Stimulated activated CD4-positive, alpha-beta T cell treated with anti-CD3 and anti-CD28 coated beads, Interleukin-1b, Interleukin-23, amount 100 ng/mL, for 1 hour (primary cell): ENCODE measurements at regions not wholly inside any gene's neighbourhood (a gene's known extent, or its start where the extent isn't known, plus 50 kb on each side); places are given as distances from the start of the nearest gene placed in this dataset.
"Not testable (repeated sequence)": the region's sequence is repeated elsewhere in the genome, so short reads cannot be mapped to it uniquely, and the experiment has no call there.

Source experiments
- DNase-seq, 2 donors: peaks; one replicate each; pipeline ENCODE4 v3.0.0-alpha.2; 2020; ENCODE audit warnings: low read depth in 2 of 2

DNA sequence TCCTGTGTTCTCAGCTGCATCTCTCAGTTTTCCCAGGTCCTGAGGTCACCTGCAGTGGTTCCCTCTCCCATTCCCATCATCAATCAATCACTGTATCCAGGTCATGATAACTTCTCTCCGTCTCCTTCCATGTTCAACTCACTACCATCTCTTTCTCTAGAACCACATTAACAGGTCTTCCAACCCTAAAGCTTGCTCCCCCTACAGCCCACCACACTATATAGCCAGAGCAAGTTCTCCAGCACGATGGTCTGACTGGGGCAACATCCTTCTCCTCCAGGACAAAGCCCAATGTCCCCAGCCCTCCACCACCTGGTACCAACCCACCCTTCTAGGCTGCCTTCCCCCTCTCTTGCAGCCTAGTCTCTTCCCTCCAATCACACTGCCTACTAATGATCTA is 241.6 kb downstream of the CDK5RAP2 start:
- no peak for DNase-seq

DNA sequence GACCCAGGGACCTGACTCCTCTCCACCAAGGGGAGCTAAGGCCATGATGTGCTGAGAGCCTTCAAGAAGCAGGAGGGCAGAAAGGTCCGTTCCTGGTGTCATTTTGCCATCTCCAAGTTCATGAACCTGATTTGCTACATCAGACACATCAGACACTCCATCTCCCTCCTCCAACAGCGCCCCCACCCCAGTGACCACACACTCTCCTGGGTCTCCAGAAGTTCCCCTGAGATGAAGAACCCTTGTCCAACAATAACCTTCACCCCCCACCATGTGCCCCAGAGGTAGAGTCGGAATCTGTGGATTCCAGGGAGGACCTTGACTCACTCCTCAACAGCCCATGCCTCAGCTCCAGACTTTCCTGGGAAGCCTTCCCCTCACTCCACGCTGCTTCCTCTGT is 242.8 kb downstream of the CDK5RAP2 start:
- DNase-seq, result no peak

DNA sequence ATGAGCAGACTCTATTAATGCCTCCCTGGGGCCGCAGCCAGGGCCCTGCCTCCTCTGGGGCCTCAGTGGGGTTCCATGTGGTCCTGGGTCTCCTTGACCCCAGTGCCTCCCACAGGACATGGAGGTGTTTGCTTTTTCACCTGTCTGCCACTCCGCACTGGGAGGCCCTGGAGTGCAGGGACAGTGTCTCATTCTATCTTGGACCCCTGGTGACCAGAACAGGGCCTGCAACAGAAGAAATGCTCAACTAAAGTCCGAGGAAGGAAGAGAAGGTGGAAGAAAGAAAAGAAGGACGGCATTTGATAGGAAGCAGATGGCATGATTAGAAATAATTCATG is 243.2 kb downstream of the CDK5RAP2 start:
- DNase-seq, result no peak

DNA sequence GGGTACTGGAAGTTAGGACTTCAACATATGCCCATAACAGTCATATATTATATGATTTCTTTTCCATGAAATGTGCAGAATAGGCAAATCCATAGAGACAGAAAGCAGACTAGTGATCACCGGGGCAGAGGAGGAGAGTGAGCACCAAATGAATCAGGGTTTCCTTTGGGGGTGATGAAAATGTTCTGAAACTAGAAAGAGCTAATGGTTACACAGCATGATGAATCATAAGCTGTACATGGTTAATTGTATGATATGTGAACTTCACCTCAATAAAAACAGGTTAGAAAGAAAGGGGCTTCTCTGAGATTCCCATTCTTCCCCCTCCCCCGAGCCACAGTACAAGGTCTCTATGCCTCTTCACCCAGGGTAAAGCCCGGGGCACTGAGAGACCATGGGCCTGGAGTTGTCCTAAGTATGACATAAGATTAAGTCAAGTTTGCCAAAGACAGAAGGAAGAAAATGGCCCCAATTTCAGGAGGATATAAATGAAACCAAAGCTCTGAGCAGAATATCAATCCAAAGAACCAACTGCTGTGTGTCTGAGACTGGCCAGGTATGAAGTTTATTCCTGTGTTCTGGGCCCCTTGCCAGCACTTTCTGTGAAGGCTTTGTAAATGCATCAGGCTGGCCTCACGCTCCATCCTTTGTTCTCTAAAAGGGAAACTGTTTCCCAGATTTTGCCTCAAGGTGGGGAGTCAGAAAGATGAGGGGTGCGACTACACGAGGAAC is 243.8 kb downstream of the CDK5RAP2 start:
- no peak for DNase-seq

DNA sequence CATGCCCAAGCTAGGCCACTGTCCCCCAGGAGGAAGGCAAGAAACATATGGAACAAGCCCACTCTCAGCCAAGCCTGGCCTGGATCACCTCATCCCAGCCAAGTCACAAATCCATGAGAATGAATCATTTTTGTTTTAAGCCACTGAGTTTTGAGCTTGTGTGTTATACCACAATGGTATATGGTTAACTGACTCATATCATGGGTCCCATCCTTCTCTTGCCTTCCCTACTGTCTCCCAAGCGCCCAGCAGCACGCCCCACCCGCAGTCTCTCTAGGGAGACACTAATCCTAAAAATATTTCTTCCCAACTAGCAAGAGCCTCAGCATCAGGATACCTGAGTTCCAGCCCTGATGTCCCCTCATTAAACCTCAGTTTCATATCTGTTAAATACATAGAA is 248.1 kb downstream of the CDK5RAP2 start:
- DNase-seq, result no peak

DNA sequence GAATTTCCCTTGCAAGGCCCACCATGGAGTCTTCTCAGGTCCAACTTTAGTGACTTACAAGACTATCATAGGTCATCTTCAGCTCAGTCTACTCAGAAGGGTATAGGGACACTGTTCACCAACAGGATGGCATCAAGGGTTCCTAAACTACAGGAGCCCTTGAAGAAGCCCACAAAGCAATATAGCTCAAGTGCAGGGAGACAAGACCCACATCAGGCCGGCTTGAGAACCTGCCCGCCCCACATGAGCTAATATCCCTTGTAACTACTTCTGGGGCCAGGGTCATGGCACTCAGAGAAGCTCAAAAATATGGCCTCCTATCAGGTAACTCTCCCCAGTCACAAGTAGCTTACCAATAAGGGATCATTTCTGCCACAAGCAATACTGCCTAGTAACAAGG is 249.9 kb downstream of the CDK5RAP2 start:
- DNase-seq, result no peak

DNA sequence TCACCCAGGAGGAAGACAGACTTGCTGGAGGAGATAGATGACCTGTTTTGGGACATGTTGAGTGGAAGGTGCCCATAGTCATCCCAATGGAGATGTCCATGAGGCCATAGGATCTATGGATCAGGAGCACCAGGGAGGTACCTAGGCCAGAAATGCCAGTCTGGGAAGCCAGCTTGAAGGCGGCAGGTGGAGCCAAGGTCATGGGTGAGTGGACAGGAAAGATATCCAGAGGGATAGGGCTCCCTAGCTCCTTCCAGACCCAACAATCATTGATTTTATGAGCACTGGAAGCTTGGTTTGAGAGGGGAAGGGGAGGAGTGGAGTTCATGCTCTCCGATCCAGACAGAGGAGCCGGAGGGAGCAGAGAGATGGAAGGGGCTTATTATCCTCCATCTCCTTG is 252.6 kb downstream of the CDK5RAP2 start:
- no peak for DNase-seq

DNA sequence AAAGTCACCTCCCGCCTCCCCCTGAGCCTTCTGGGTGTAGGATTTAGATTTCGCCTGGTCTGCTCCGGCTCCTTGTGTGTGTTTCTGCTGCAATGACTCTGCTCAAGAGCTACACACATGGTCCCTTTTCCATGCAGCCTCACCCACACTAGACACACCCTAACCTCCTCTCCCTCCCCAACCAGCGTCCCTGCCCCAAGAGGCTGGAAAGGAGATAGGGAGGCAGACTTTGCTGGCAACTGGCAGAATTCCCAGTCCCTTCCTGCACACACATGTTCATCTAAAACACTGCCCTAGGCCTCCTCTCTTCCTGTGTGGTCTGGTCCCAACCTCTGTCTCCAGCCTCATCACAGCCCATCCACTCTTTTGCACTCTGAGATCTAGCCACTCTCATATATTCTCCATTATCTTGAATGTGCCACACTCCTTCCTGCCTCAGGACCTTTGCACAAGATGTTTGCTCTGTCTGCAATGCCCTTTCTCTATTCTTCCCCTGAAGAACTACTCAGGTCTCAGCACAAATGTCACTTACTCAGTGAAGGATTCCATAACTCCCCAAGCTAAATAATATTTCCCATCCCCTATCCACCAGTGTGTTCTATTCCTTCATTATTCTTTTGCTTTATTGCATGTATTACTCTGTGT is 253.8 kb downstream of the CDK5RAP2 start:
- DNase-seq, result no peak

DNA sequence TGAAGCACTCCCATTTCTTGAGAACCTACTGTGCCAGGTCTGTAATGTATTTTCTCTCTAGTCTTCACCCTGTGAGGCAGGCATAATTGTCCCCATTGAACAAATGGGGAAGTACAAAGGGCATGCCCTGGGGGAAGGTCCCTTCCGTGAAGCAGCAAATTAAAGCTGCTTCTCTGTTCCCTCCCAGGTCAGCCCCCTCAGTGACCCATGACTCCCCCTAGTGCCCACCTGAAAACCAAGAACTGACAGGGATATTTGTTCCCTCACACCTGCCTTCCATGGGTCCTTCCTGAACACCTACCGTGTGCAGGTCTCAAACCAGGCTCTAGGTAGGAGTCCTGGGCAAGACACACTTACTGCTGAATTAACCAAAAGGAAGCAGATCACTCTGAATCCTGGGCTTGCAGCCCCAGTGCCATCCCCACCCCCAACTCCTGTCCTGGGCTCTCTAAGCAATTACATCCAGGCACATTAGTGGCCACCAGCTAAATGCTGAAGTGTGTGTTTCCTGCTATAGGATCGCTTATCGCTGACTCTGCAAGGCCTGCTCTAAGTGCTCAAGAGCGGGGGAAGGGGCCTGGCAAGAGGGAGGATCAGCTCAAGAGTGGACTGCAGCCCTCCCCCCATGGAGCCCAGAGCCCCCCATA is 254.8 kb downstream of the CDK5RAP2 start:
- no peak for DNase-seq

DNA sequence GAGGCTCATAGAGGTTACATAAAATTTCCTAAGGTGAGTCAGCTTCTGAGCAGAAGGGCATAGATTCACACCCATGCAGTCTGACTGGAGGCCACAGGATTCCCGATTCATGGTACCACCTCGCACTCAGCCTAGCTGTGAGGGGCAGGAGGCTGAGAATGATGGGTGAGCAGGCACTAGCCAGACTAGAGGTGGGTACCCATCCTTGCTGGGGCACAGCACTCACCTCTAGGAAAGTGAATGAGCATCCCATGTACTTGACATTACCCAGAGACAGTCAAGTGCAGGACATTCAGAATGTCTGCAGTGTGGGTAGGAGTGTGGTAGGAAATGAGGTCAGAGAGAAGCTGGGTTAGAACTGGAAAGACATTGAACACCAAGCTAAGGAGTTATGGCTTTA is 255.5 kb downstream of the CDK5RAP2 start:
- no peak for DNase-seq

DNA sequence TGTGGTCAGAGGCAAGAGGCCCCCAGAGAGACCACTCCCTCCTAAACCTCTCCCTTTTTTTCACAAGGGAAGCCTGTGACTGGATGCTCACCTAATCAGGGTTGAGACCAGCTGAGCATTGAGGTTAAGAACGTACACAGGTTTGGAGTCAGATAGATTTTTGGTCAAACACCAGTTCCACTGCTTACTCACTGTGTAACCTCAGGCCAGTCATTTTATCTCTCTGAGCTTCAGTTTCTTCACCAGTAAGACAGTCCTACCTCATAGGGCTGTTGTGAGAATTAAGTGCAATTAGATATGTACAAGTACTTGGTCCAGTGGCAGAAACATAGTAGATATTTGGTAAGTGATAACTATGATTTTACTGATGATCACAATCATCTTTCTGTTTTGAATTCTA is 256.8 kb downstream of the CDK5RAP2 start:
- no peak for DNase-seq

DNA sequence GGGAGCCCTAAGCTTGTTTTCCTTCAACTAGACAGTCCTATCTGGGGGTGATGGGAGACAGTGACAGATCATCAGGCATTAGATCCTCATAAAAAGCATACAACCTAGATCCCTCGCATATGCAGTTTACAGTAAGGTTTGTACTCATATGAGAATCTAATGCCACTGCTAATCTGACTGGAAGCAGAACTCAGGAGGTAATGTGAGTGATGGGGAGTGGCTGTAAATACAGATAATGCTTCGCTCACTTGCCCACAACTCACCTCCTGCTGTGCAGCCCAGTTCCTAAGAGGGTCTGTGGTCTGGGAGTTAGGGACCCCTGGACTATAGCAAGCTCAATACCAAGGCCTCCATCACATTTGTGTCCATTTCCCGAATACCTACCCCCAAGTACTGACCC is 260.5 kb downstream of the CDK5RAP2 start:
- DNase-seq, result no peak

DNA sequence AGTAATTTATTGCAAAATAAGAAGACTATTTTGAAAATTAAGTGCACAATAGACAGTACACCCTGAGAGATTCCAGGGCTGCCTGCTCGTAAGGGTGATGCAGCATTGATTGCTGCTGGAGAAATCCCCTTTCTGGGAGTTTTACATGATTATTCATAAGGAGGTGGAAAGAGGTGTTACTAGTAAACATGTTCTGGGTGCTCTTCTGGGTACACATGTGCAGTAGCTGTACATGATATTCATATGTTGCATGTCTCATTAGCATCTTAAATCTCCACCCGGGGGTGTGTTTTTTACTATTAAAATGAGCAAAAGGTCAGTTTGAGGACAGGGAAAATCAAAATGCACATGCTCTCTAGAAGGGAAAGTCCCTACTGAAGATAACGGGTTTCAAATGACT is 264.8 kb downstream of the CDK5RAP2 start:
- DNase-seq, result no peak

DNA sequence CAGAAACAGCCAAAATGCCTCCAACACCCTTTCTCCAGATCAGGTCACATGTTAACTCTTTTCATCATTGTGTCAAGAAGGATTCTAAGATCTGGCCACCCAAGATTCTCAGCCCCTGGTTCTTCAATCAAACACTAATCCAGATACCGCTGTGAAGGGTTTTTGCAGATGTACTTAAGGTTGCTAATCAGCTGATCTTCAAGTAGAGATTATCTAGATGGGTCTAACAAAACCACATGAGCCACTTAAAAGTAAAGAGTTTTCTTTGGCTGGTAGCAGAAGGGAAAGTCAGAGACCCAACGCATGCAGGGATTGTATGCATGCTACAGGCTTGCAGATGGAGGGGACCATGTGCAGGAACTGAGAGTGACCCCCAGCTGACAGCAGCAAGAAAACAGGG is 267.9 kb downstream of the CDK5RAP2 start:
- no peak for DNase-seq

DNA sequence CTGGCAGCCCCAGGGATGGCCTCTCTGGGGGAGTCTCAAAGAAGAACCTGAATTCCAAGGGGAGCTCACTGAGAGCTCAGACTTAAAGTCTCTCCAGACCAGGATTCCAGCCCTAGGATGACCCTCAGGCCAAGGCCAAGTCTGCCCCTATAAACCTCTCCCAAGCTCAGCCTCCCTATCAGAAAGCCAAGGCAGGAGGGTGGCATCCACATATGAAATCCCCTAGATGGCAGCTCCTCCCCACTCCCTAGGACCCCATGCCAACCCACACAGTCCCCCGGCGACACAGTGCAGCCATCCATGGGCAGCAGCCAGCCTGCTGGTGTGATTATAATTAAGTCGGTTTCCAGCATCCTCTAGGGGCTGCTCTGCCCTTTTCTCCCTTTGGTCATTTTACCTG is 269.9 kb downstream of the CDK5RAP2 start:
- no peak for DNase-seq

DNA sequence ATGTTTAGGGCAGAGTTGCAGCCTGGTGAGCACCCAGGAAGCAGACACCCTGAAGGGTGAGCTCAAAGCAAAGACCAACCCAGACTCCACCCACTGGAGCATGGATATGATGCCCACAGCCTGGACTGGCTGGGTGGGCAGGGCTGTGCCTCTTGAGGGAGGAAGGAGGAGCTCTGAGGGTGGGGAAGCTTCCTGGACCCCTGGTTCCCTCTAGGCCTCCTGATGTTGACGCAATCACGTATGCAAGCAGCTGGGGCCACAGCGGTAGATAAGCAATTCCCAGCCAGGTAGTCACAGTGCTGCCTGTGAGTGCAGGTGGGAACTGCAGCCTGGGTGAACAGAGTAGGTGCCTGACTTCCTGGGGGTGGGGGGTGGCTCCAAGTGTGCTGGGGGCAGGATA is 271.5 kb downstream of the CDK5RAP2 start:
- no peak for DNase-seq

DNA sequence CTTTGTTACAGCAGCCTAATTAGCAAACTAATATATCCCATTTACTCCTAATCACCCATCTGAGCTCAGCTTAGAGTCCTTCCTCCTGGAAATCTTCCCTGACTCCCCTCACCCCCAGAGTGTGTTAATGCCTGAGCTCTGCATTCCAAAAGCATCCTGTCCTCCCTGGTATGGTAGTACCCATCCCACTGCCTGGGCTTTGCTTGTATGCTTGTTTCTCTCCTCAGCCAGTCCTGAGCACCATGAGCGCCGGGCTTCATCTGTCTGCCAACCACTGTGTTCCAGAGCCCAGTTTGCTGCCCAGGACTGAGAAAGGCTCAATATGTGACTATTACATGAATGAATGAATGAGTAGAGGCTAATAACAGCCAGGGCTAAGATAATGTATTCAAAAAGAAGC is 272.4 kb downstream of the CDK5RAP2 start:
- no peak for DNase-seq

DNA sequence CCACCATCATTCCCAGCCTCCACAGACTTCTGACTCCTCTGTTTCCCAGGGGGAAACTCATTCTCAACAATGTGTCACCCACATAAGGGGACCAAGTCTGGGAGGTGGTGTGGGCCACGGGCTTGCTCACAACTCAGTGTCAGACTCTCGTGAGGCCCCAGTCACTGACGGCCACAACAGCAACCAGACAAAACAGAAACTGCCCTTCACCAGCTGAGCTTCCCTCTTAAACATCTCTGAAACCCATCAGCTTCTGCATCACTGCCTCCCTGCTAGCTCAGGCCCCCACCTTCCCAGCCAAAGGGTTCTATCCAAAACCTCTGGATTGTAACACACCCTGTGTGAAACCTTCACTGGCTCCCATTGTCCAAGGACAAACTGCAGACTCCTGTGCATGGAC is 273.4 kb downstream of the CDK5RAP2 start:
- DNase-seq, result no peak

DNA sequence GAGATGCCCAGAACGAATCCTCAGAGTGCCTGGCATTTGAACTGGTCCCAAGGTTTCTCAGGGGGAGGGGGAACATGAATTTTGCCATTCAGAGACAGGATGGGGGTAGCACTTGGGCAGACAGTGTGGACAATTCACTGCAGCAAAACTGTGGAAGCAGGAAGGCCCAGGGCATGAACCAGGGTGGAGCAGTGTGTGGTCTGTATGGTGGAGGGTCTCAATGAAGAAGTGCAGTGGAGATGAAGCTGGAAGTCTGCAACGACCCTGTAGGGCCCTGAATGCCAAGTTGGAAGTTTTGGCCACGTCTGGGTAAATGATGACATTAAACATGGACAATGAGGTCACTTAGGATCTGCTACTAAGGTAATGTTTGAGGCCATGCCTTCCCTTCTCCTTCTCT is 273.9 kb downstream of the CDK5RAP2 start:
- no peak for DNase-seq

DNA sequence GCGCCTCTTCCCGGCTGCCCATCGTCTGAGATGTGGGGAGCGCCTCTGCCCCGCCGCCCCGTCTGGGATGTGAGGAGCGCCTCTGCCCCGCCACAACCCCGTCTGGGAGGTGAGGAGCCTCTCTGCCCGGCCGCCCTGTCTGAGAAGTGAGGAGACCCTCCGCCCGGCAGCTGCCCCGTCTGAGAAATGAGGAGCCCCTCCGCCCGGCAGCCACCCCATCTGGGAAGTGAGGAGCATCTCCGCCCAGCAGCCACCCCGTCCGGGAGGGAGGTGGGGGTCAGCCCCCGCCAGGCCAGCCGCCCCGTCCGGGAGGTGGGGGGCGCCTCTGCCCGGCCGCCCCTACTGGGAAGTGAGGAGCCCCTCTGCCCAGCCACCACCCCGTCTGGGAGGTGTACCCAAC is 275.1 kb downstream of the CDK5RAP2 start:
- DNase-seq, result not testable (repeated sequence)

DNA sequence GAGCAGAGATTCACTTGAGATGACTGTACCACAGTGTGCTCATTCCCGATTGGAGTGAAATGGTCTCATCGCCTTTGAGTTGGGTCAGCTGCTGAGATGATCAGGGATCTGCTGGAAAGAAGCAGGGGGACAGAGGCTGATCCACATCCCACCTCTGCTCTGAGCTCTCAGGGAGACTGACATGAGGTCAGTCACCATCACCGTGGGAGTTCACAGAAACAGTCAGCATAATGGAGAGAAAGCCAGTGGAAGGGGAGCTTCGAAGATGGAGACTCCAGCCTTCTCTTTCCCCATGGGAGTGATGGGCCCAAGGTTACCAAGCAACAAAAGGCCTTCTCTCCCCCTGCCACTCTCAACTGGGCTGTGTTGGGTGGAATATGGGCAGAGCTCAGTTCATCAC is 276.4 kb downstream of the CDK5RAP2 start:
- no peak for DNase-seq

DNA sequence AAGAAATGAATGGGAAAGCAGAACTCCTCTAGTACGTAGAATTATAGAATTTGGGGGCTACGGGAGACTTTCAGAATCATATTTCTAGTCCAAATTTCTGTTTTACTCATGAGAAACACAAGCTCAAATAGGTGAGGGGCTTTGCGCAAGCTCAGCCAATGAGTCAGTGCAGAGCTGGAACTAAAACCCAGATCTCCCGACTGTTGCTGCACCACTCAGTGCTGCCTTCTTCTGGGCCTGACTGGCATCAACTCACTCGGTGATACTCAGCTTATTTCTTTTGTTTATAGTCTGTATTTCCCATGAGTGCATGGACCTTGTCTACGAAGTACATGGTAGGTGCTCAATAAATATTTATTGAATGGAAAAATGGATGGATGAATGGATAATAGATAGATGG is 280.2 kb downstream of the CDK5RAP2 start:
- DNase-seq, result no peak

DNA sequence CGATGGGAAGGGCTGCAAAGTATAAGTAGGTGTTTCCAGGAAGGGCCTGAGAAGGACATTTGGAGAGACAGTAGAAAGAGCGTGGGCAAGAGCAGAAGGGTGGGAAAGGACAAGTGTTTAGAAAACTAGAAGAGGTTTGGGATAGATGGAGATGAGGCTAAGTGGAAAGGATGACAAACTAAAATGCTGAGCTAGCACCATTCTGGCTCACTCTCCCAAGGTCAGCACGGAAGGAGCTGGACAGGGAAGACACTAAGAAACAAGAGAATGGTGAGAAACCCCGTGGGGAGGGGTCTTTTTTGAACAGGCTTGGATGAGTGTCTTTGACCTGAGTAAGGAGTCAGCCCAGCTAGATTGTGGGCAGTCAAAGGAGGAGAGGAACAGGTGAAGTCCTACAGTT is 286.0 kb downstream of the CDK5RAP2 start:
- no peak for DNase-seq

DNA sequence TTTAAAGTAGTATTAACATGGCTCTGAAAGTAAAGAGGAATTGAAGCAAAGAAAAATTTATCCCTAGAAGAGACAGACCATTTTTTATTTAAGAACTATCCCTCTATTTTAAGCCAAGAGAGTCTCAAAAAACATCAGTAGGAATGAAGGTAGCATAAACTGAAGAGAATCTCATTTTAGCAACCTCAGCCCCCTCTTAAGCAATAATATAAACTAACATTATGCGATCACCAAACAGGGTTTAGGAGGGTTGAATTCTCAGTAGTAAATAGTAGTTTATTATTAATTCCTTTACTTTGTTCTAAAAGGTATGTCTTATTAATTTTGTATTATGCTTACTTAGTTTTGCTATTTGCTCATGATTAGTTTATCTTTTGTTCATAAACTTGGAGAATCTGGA is 287.4 kb downstream of the CDK5RAP2 start:
- no peak for DNase-seq
